ENCODE measurements at regions not wholly inside any gene's neighbourhood (a gene's known extent, or its start where the extent isn't known, plus 50 kb on each side); places are given as distances from the start of the nearest gene placed in this dataset.

GRCh38 chr4:136495076-136495475, 1037.2 kb downstream of the PCDH18 start:
- in situ Hi-C loops (cut with MboI), result no loop called here
- H3K27me3 ChIP-seq (replicated peaks in 1 of 2; ENCODE audit: control insufficient read depth in 2 of 2, insufficient read depth in 2 of 2, low read length in 1 of 2), result no peaks in the 10 kb centered on the region
- H3K79me2 ChIP-seq (ENCODE audit: control insufficient read depth, insufficient read depth, low read length), result no peaks in the 10 kb centered on the region
- 14% methylated on average over 3 of the region's 3 CpGs for WGBS (ENCODE audit: insufficient coverage, insufficient replicate concordance, low lambda C conversion rate, missing lambda C conversion rate)
- no peak overlapping the region for H3K27ac ChIP-seq (ENCODE audit: control insufficient read depth, insufficient read depth)
- no TSS peak for BruUV-seq (replicated peaks)
- no peaks in the 10 kb centered on the region for H3K36me3 ChIP-seq (ENCODE audit: control insufficient read depth in 2 of 2, insufficient read depth in 2 of 2, low read length in 1 of 2)
- no peak overlapping the region for H3K4me3 ChIP-seq
- no peaks in the 10 kb centered on the region for H4K20me1 ChIP-seq (ENCODE audit: control insufficient read depth, insufficient read depth)
- H2AFZ ChIP-seq (ENCODE audit: control insufficient read depth, low read depth, low read length), result no peak overlapping the region
- no peak for ATAC-seq
- H3K4me2 ChIP-seq (ENCODE audit: control insufficient read depth, insufficient read depth), result no peak overlapping the region
- H3K4me1 ChIP-seq (ENCODE audit: control insufficient read depth, insufficient read depth, low read length), result no peaks in the 10 kb centered on the region
- ChIA-PET POLR2A (no interaction called here), RAD21 (ENCODE audit: unreplicated experiment) (no interaction called here), SMC1A (ENCODE audit: uncharacterized antibody, unreplicated experiment) (interaction anchor here (1.1 kb wide), 1 partner anchor 46 kb away, joined by 3 read pairs; no protein-coding TSS in a partner anchor), CTCF (no interaction called here)
- no peak for FAIRE-seq
- DNase-seq (ENCODE audit: low read depth, low spot score), result no peak
- H3K9me3 ChIP-seq (replicated peaks; ENCODE audit: control insufficient read depth, insufficient read depth, low read length), result no peaks in the 10 kb centered on the region
- intact Hi-C loops (cut with micrococcal nuclease; ENCODE audit: unreplicated experiment), result no loop called here
- no peak for TF ChIP-seq MEF2A (IDR thresholded peaks at IDR 0.05; ENCODE audit: insufficient read depth, low read depth, low read length)
- TF ChIP-seq SMC3 (IDR thresholded peaks at IDR 0.05; ENCODE audit: borderline replicate concordance, low read length), result no peak
- no peak for TF ChIP-seq ATF3 (IDR thresholded peaks at IDR 0.05; ENCODE audit: borderline replicate concordance, extremely low read depth, low read depth, low read length)
- TF ChIP-seq IRF4 (IDR thresholded peaks at IDR 0.05; ENCODE audit: low read depth, low read length), result no peak
- no peak for TF ChIP-seq CHD2 (IDR thresholded peaks at IDR 0.05; ENCODE audit: borderline replicate concordance, low read depth, low read length)
- no peak for TF ChIP-seq SRF (IDR thresholded peaks at IDR 0.05; ENCODE audit: low read depth in 2 of 2, low read length in 2 of 2)
- TF ChIP-seq STAT1 (conservative IDR thresholded peaks at IDR 0.05), result no peak
- no peak for TF ChIP-seq BACH1 (IDR thresholded peaks at IDR 0.05; ENCODE audit: borderline replicate concordance)
- no peak for TF ChIP-seq JUND (IDR thresholded peaks at IDR 0.05; ENCODE audit: low read depth, low read length)
- no peak for TF ChIP-seq MYC (IDR thresholded peaks at IDR 0.05; ENCODE audit: insufficient read depth, insufficient read length, insufficient replicate concordance, low read length, severe bottlenecking)
- no peak for TF ChIP-seq PAX5 (IDR thresholded peaks at IDR 0.05; ENCODE audit: borderline replicate concordance, low read depth, low read length)
- TF ChIP-seq ZNF217 (IDR thresholded peaks at IDR 0.05), result no peak
- TF ChIP-seq ESRRA (IDR thresholded peaks at IDR 0.05; ENCODE audit: low read length), result no peak
- TF ChIP-seq BCL11A (IDR thresholded peaks at IDR 0.05; ENCODE audit: low read depth, low read length), result no peak
- no peak for TF ChIP-seq NR2C2 (IDR thresholded peaks at IDR 0.05; ENCODE audit: borderline replicate concordance, control insufficient read depth, insufficient read length, low read depth)
- TF ChIP-seq FOXK2 (IDR thresholded peaks at IDR 0.05), result no peak
- TF ChIP-seq IKZF2 (IDR thresholded peaks at IDR 0.05), result no peak
- no peak overlapping the region for H3K9ac ChIP-seq (ENCODE audit: control insufficient read depth, insufficient read depth, low read length)
